Hepatic stellate cell (primary cell): ENCODE measurements at regions not wholly inside any gene's neighbourhood (a gene's known extent, or its start where the extent isn't known, plus 50 kb on each side); places are given as distances from the start of the nearest gene placed in this dataset.
"Not testable (repeated sequence)": the region's sequence is repeated elsewhere in the genome, so short reads cannot be mapped to it uniquely, and the experiment has no call there.

ENCODE experiments used
- DNase-seq: peaks from one replicate; pipeline ENCODE4 v3.0.0; 2011; ENCODE audit warnings: low spot score

DNA sequence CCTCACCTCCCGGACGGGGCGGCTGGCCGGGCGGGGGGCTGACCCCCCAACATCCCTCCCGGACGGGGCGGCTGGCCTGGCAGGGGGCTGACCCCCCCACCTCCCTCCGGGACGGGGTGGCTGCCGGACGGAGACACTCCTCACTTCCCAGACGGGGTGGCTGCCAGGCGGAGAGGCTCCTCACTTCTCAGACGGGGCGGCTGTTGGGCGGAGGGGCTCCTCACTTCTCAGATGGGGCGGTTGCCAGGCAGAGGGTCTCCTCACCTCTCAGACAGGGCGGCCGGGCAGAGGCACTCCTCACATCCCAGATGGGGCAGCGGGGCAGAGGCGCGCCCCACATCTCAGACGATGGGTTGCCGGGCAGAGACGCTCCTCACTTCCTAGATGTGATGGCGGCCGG lies 1280.7 kb upstream of the SEL1L start:
- DNase-seq: not testable (repeated sequence)

DNA sequence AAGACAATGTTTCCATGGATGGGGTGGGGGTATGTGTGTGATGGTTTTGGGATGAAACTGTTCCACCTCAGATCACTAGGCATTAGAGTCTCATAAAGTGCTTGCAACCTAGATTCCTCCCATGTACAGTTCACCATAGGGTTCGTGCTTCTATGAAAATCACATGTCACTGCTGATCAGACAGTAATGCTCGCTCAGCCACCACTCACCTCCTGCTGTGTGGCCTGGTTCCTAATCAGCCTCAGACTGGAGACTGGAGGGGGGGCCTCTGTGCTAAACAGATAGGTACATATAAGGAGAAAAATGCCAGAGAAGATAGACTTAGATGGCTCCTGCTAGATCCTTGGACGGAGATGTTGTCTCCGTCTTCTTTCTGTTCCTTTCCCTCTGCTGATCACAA lies 1296.9 kb upstream of the SEL1L start:
- no peak for DNase-seq

DNA sequence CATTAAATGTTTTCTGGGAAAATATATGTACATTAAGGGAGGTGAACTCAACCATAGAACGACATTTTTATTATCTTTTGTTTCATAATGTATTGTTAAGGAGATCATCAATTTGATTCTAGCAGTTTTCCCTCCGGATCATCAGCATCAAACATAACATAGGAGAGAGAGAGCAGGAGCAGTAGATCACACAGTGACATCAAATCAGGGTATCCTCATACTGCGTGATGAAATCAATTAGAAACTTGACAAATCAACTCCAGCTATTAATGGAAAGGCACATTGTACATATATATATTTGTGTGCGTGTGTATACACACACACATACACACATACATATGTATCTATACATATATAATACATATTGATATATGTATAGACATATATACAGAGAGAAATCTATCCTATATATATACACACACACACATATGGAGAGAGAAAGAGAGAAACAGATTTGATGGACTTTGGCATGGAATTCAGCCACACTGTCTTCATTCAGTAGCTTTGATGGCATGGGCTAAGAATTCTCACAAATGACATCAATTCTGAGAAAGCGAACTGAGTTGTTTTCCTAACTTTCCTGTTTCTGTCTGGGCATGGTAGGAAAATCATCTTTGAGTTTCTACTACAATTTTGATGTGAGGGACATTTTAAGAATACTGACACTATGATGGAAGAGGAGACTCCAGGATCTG lies 1302.8 kb upstream of the SEL1L start:
- no peak for DNase-seq

DNA sequence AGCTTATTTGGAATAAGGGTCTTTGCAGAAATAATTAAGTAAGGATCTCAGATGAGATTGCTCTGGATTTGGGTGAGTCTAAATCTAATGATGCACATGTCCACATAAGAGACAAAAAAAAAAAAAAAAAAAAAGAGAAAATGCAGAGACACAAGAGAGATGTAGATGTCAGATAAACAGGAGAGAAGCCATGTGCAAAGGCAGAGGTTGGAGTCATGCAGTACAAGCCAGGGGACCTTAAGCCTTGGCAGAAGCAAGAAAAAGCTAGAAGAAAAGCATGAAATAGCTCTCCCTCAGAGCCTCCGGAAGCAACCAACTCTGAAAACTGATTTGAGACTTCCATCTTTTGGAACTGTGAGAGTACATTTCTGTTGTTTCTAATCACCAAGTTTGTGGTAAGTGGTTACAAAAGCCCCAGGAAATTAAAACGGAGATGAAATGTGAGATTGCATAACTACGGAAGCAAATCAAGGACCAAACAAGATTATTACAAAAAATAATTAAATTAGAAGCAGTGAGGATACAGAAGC lies 1304.0 kb upstream of the SEL1L start:
- no peak for DNase-seq

DNA sequence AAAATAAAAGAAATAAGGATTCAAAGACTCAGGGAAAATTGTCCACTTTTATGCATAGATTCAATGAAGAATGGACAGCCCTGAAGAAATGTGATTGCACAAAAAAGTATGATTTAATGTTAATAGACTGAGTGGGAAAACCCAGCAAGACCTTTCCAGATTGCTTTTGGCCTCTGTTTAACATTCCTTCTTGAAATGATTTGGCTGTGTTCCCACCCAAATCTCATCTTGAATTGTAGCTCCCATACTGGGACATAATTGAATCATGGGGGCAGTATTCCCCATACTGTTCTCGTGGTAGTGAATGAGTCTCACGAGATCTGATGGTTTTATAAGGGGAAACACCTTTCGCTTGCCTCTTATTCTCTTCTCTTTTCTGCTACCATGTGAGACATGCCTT lies 1316.9 kb upstream of the SEL1L start:
- DNase-seq: no peak

DNA sequence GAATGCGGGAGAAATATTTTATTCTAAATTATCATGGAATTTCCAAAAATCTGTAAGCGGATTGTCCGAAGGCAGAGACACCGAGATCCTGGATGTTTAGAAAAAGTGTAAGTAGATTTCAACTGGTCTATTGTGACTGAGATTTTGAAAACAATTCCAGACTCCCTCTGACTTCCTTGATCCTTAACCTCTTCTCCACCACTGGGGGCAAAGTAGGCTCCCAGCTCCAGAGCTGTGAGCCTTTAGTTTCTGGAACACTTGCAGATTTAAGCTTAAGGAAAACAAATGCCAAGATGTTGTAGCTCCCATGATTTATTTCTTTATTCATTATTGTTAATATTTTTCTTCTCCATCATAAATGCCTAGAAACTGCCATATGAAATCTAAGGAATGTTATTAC lies 1320.5 kb upstream of the SEL1L start:
- DNase-seq: no peak

DNA sequence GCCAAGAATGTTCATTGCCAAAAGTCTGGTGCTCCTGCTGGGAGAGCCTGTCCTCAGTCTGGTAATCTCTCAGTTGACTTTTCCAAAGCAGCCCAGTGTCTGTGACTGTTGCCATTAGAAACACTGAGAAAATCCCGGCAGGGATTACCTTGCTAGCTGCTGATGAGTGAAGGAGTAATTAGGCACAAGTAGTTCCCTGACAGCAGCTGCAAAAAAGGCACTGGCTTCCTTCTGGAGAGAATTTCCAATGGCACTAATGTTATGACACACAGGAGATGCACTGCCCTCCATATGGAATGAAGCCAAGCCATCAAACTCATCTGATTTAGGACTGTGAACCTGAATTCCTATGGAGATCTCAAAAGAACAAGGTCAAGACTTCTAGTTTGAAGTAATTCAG lies 1321.2 kb upstream of the SEL1L start:
- no peak for DNase-seq

DNA sequence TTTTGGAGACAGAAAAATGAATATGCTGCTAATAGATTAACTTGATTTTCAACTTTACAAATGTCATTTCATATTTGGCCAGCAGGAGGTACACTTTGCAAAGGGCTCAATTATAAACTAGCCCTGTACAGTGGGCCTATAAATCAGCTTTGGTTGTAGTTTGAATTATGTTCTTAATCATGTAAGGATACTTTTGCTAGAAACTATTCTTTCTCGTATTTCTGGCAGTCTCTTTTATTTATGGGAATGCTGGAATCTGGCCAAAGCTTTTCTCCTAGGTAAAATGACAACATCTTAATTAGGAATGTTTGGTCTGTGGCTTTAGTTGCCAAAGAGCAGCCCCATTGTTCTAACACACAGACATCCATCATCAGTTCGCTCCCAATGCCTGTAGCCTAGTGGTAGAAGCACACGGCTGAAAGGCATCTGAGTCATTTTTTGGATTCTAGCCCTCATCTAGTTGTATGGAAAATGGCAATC lies 1322.3 kb upstream of the SEL1L start:
- no peak for DNase-seq

DNA sequence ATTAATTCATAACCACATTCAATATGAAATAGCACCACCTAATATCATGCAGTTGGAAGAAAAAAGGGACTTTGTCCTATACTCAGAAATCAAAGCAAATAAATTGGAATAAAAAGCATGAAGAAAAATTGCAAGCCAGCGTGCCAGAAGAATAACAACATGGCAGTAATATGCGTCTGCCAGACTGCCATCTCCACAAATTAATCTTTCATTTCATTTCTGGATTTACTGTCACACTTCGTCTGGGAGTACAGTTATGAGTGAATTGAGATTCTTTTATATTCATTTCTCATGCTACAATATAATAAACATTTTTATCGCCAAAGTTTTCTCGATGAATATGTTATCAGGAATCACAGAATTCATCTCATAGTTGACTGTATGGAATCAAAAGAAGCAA lies 1327.7 kb upstream of the SEL1L start:
- no peak for DNase-seq

DNA sequence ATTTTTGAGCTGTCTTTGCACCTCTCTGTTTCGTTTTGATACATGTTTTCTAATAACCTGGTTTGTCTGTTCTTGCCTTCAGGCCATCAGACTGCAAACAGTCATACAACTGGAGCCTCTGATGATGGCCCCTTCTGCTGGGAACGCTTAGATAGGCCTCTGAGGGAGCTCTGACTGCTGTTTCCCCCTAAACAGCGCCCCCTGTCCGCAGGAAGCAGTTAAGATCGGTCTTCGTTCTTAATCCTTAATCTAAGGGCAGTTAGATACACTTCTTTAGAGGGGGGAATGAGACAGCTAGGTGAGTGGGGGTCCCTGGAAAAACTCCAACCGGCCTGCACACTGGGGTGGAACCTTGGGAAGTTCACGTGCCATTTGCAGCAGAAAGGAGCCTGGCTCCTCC lies 1338.8 kb upstream of the SEL1L start:
- DNase-seq: no peak

DNA sequence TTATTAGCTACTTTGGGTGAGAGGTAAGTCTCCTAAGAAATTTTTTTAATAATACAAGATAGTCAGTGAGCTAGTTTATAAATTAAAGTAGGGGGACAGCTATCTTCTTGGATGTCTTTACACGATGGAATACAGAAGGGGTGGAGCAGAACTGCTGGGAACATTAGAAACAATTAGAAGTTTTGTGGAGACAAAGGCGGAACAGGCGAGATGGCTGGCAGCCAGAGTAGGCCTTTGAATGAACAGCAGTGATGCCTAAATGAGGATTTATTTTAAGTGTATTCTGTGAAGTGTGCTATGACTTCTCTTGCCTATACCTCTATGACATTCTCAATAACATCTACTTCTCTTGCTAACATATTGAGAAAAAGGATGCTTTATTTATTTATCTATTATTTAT lies 1345.3 kb upstream of the SEL1L start:
- DNase-seq: no peak

DNA sequence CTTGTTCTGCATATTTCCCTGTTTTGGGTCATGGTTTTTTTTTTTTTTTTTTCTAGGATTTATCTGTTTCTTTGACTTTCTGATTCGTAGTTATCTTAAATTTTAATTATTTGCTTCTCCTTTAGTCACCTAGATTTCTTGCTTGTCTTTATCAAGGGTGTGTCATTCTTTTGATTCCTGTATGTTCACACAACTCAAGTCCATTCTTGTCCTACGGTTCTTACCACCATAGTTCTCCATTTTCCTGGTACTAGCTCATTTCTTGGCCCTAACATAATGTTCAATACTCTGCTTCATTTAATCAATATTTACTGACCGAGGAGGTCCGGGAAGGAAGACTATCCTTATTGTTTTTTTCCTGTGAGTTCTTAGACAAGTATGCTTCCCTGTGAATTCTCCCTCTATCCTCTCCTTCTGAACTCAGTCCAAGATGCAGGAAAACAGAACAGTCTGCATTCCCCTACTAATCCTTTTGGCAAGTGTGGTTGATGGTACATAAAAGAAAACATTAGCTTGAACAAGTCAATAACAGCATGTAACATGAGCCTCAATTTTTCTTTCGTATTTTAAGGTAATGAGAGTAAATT lies 1346.4 kb upstream of the SEL1L start:
- DNase-seq: no peak

DNA sequence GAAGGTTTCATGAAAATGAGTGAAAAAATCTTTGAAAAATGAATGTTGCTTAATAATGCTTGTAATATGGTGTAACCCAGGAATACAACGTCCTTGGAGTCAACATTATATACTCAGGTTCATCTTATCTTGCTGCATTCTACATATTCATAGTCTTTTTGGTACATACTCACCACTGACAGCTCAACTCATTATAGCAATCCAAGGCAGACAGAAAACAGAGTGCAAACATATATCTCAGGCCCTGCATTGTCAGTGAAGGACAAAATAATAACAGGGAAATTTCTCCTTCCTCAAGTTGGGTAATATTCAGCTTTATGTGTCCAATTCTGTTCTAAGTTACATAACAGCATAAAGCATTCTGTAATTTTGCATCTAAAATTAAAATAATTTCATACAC lies 1353.0 kb upstream of the SEL1L start:
- no peak for DNase-seq

DNA sequence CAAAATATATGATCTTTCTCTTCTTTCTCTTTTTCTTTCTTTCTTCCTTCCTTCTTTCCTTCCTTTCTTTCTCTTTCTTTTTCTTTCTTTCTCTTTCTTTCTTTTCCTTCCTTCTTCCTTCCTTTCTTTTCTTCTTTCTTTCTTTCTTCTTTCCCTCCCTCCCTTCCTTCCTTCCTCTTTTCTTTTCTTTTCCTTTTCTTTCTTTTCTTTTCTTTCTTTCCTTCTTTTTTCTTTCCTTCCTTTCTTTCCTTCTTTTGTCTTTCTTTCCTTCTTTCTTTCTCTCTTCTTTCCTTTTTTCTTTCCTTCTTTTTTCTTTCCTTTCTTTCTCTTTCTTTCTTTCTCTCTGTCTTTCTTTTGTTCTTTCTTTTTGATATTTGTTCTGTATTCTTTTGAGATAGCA lies 1356.0 kb upstream of the SEL1L start:
- DNase-seq: no peak

DNA sequence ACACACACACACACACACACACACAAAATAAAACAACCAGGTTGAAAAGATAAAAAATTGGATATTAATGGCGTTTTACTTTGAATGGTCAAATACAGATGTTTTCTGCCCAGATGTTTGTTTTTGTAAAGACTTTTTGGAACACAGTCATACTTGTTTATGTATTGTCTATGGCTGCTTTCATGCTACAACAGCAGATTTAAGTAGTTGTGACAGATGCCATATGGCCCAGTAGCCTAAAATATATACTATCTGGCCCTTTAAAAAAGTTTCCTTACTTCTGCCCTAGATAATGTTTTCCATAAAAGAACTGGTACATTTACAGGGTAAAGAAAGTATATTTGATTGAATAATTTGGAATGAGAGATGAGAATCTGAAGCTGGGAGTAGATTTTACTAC lies 1362.8 kb upstream of the SEL1L start:
- DNase-seq: no peak

DNA sequence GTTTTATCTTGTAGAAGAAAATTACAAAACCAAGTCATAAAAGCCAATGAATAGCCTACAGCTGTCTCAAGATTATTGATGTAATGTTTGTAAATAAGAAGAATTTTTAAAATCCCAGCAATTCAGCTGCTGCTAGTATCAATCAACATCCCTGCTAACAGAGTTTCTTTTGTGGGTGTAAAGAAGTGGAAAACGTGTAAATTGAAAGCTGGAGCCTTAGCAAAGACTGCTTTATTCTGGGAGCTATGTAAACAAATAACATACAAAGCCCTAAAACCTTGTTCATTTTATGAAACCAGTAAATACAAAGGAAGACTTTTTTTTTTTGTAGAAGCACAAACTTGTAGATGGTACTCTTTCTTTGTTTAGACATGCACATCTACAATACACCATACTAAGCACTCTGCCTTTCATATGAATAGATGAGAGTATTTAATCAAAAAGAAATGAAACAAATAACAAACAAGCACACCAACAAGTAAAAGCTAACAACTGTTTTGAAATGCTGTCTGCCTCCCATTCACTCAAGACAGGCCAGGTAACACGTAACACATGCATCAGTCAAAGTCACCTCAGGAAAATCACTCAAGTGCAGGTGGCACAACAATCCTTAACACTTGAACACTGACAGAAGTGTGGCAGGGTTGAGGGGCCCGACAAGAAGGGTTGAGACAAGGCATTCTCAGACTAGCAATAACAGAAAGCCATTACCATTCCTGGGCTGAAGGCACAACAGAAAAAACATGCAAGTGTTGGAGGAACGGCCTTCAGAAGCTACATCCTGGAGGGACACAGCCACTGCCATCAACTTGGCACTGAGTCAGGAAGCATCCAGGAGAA lies 1364.0 kb upstream of the SEL1L start:
- no peak for DNase-seq

DNA sequence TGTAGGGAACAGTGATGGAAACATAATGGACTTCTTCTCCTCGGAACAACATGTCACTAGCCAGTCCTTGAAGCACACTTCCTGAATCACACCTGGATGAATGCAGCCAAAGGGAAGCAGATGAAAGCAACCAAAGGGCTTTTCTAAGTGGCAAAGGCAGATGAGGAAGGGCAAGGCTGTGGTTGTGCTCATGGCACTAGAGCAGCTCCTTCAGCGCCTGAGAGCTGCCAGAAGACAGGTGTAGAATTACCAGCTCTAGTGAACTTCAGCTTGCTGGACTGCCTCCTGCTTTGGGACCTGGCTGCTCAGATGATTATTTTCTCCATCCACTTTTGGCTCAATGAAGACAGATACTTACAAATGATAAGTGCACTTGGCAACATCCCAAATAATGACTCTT lies 1372.1 kb upstream of the SEL1L start:
- no peak for DNase-seq

DNA sequence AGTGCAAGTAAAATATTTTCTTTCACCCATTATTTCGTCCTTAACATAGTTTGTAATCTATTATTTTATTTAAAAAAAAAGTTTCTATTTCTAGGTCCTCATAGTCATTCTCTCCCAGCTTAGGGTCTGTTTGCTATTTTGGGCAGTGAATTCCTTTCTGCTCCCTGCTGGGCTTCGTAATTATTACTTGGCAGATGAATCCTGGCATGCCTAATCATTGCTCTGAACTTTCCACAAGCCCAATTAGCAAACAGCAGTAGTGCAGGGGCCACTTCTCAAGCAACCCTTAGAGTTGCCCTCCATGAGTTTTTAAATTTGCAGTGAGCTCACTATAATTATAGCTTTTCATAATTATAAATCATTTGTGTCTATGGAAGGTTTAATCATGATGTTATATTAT lies 1378.3 kb upstream of the SEL1L start:
- no peak for DNase-seq

DNA sequence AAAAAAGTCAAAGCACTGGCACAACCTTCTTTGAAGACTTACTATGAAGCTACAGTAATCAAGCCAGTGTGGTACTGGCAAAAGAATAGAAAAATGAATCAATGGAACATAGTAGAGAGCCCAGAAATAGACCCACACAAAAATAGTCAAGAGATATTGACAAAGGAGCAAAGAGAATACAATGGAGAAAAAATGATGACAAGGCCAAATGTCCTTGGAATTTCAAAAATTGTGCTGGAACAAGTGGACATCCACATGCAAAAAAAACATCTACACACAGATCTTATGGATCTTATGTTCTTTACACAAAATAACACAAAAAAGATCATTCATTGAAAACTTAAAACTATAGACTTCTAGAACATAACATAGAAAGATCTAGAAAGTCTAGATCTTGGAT lies 1379.7 kb upstream of the SEL1L start:
- no peak for DNase-seq

DNA sequence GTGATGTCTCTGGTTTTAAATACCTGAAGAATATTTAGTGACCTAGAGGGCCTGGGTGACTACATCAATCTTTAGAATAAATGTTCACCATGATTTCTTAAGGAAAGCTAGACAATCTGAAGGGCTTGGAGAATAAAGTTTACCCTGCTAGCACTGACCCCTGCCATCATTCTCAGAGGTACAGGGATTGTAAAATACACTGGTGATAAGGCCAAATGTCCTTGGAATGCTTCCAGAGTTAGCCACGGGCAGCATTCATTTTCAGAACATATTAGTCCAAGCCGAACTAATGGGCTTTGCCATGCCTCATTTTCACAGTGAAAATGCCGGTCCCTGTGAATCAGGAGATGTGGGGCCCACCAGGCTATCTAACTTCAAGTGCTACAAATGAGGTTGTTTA lies 1381.7 kb upstream of the SEL1L start:
- DNase-seq: no peak

DNA sequence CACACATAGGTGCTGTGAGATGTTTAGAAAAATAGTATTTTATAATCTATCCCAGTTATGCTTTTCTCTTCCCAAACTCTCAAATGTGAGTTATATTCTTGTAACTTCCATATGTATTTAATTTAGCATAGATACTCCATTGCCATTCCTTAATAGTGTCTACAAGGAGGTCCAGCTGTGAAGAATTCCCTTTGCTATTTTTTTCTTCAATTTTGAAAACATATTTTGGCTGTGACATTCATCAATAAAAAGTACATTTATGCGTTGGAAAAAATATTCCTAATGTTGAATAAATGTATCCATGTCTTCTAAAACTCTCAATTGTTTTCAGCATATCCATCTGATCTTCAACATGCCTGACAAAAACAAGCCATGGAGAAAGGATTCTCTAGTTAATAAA lies 1402.0 kb upstream of the SEL1L start:
- no peak for DNase-seq

DNA sequence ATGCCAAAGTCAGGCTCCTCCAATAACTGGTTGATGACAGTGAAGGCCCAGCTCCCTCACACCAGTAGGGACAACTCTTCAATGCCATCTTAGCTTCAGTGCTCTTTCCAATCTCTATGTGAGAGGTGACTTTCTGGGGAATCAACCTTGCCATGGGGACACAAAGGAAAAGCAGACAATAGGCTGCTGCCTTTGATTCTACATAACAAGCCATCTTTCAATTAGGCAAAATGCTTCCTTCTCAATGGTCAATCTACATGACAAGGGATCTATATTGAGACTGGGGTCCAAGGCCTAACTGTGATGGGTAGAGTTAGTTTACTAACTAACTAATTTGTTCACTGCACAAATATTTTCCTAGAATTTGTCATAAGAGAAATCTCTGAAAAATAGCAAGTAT lies 1417.5 kb upstream of the SEL1L start:
- DNase-seq: no peak

DNA sequence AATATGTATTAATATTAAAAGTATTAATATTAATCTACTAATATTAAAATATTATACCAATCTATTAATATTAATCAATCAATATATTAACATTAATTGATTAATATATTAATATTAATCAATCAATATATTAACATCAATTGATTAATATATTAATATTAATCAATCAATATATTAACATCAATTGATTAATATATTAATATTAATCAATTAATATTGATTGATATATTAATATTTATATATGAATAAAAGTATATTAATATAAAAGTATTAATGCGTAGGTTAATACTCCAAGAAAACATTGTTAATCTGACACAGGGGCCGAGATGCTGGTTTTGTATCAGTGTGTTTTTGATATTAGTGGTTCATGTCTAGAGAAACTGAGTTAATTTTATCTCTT lies 1430.1 kb upstream of the SEL1L start:
- DNase-seq: no peak
